ENCODE measurements at regions not wholly inside any gene's neighbourhood (a gene's known extent, or its start where the extent isn't known, plus 50 kb on each side); places are given as distances from the start of the nearest gene placed in this dataset.

DNA sequence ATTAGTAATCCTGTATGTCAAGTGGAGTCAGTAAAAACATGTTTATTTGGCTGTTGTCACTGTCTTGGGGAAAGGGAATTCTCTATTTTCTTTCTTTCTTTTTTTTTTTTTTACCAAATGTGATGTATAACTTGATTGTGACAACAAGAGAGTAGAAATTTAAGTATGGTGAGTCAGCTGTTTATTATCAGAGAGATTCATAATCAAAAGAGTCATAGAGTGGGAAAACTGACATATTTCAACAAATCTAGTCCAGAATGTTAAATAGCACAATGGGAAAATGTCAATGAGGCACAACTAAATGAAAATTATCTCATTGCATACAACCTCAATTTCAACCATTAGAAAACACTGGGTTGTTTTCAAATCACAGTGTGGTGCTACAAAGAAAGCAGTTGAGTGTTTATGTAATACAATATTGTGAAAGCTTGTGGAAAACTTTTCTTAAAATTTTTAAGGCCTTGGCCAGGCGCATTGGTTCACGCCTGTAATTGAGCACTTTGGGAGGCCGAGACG is 111.9 kb upstream of the DTNA start:
- TF ChIP-seq YY1 (IDR thresholded peaks at IDR 0.05; ENCODE audit: insufficient read depth, insufficient read length), result no peak
- no peak for TF ChIP-seq SUZ12 (IDR thresholded peaks at IDR 0.05; ENCODE audit: extremely low read depth, insufficient read depth, insufficient read length)
- no peak for TF ChIP-seq ZNF274 (IDR thresholded peaks at IDR 0.05; ENCODE audit: low read depth, low read length)
